COR-L47 (cell line): ENCODE measurements at regions not wholly inside any gene's neighbourhood (a gene's known extent, or its start where the extent isn't known, plus 50 kb on each side); places are given as distances from the start of the nearest gene placed in this dataset.
"Not testable (repeated sequence)": the region's sequence is repeated elsewhere in the genome, so short reads cannot be mapped to it uniquely, and the experiment has no call there.

ENCODE experiments used
- DNase-seq: peaks from one replicate; lab custom pipeline; 2025; lab: John Stamatoyannopoulos, UW

- not testable (repeated sequence) for DNase-seq
These were observed 350.6 kb upstream of the NUPR2 start for GRCh38 chr7:56466607-56467525.

GRCh38 chr7:56449762-56450161 is 333.5 kb upstream of the NUPR2 start:
- no peak for DNase-seq

DNA sequence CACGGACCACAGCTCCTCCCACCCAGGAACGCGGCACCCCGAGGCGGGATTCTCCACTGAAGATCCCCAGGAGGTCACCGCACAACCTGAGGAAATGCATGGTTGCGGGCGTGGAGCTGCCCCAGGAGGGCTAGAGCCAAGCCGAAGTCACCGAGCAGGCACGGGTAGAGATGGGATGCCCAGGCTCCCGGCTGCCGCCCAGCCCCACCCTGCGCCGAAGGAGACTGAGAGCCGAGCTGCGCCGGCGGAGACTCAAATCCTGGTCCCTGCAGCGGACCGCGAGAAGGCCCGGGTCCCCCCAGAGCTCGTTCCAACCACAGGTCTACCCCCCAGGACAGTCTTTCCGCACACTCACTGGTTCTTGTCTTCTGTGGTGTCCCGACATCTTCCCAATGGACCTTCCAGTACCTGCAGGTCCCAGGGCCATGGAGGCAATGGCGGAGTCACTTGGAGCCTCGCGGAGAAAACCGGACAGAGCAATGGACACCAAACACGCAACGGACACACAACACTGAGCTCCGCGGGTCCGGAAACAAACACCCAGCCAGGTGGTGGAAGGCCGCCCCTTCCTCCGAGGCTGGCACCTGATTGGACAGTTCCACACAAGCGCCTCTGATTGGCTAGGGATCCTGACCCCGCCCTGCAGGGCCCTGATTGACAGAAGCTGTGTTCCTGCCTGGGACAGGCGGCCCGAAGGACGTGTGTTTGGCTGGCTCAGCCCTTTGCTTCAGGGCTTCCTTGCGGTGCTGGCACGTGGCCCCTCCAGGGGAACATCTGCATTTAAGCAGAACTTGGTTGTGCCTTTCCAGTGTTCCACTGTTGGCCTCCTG is 331.9 kb upstream of the NUPR2 start:
- no peak for DNase-seq

- DNase-seq: not testable (repeated sequence)
These were observed 304.3 kb upstream of the NUPR2 start for GRCh38 chr7:56420528-56420927.

DNA sequence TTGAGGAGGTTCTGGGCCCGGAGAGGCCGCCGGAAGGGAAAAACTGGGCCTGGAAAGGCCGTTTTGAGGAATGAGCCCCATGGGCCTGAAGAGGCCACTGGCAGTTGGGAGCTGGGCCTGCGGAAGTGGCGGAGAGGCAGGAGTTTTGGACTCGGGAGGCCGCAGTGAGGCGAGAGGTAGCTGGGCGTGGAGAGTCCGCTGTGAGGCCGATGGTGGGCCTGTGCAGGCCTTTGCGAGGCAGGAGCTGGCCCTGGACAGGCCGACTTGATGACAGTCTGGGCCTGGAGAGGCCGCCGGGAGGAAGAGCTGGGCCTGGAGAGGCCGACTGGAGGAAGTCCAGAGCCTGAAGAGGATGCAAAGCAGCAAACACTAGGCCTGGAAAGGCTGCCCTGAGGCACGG is 259.0 kb upstream of the NUPR2 start:
- no peak for DNase-seq

DNA sequence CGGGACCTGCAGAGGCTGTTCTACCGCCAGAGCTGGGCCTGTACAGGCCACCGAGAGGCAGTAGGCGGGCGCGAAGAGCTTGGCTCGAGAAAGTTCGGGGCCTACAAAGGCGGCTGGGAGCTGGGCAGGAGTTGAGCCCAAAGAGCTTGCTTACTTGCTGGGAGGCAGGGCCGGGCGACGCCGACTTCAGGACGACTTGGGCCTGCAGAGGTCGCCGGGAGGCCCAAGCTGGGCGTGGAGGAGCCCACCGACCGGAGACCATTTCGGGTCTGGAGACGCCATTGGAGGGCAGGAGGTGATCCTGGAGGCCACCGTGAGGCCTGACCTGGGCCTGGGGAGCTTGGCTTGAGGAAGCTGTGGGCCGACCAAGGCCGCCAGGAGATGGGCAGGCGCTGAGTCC is 258.4 kb upstream of the NUPR2 start:
- not testable (repeated sequence) for DNase-seq

GRCh38 chr7:56373314-56373713 is 257.1 kb upstream of the NUPR2 start:
- DNase-seq: not testable (repeated sequence)

GRCh38 chr7:56371792-56372191 is 255.6 kb upstream of the NUPR2 start:
- DNase-seq: not testable (repeated sequence)

DNA sequence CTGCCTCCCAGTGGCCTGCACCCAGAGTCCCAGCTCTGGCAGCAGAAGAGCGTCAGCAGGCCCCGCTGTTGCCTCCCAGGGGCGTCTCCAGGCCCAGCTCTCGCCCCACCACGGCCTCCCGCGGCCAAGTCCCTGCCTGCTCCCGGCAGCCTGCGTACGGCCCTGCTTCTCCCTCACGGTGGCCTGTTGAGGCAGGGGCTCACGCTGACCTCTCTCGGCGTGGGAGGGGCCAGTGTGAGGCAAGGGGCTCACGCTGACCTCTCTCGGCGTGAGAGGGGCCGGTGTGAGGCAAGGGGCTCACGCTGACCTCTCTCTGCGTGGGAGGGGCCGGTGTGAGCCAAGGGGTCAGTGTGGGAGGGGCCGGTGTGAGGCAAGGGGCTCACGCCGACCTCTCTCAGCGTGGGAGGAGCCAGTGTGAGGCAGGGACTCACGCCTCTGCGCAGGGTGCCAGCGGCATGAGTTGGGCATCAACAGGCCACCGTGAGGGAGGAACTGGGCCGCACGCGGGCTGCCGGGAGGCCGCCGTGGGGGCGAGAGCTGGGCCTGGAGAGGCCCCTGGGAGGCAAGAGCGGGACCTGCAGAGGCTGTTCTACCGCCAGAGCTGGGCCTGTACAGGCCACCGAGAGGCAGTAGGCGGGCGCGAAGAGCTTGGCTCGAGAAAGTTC is 254.1 kb upstream of the NUPR2 start:
- DNase-seq: not testable (repeated sequence)

- not testable (repeated sequence) for DNase-seq
These were observed 251.7 kb upstream of the NUPR2 start for GRCh38 chr7:56367914-56368313.

DNA sequence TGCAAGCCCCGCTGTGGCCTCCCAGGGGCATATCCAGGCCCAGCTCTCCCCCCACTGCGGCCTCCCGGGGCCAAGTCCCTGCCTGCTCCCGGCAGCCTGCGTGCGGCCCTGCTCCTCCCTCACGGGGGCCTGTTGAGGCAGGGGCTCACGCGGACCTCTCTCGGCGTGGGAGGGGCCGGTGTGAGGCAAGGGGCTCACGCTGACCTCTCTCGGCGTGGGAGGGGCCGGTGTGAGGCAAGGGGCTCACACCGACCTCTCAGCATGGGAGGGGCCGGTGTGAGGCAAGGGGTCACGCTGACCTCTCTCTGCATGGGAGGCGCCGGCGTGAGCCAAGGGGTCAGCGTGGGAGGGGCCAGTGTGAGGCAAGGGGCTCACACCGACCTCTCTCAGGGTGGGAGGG is 251.2 kb upstream of the NUPR2 start:
- not testable (repeated sequence) for DNase-seq

DNA sequence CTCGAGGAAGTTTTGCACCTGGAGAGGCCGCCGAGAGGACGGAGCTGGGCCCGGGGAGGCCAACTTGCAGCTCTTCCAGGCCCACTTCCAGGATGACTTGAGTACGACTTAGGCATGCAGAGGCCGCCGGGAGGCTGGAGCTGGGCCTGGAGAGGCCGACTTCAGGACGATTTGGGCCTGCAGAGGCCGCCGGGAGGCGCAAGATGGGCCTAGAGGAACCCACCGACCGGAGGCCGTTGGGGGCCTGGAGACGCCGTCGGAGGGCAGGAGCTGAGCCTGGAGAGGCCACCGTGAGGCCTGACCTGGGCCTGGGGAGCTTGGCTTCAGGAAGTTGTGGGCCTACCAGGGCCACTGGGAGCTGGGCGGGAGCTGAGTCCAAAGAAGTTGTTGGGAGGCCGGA is 250.5 kb upstream of the NUPR2 start:
- DNase-seq: not testable (repeated sequence)

GRCh38 chr7:56352576-56352975 is 236.4 kb upstream of the NUPR2 start:
- not testable (repeated sequence) for DNase-seq

- DNase-seq: not testable (repeated sequence)
These were observed 235.0 kb upstream of the NUPR2 start for GRCh38 chr7:56351181-56351580.

GRCh38 chr7:56348311-56348710 is 232.1 kb upstream of the NUPR2 start:
- DNase-seq: not testable (repeated sequence)

GRCh38 chr7:56328327-56328726 is 212.1 kb upstream of the NUPR2 start:
- DNase-seq: not testable (repeated sequence)

DNA sequence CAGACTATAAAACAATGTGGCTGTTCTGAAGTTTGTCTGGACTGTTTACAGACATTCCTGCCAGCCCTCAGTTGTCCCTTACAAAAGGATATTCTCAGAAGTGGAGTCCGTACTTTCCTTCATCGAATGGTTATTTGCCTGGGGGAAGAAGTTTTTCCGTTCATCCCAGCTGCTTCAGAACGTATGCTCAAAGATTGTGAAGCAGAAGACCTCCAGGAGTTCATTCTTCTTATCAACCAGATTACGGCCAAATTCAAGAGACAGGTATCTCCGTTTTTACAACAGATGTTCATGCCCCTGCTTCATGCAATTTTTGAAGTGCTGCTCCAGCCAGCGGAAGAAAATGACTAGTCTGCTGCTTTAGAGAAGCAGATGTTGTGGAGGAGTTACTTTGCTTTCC is 174.3 kb upstream of the NUPR2 start:
- no peak for DNase-seq

- no peak for DNase-seq
These were observed 171.4 kb upstream of the NUPR2 start for GRCh38 chr7:56287429-56288138.

- DNase-seq: no peak
These were observed 139.9 kb upstream of the NUPR2 start for GRCh38 chr7:56256108-56256507.

DNA sequence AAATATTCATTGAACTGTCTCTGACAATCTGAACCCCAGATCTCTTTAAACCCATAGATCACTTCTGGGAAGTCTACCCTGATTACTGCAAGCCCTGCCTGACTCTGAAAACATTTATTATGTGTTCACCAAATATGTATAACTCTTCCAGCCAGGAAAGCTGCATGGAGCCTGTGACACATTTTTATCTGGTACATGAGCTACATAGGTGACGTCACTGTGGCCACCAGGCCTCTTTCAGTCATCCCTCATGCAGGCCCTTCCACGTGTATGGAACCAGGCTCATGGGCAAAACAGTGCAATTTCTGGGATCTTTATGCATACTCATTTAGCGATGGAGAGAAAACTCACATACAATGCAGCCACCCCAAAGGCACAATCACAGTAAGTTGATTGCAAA is 133.9 kb upstream of the NUPR2 start:
- no peak for DNase-seq

DNA sequence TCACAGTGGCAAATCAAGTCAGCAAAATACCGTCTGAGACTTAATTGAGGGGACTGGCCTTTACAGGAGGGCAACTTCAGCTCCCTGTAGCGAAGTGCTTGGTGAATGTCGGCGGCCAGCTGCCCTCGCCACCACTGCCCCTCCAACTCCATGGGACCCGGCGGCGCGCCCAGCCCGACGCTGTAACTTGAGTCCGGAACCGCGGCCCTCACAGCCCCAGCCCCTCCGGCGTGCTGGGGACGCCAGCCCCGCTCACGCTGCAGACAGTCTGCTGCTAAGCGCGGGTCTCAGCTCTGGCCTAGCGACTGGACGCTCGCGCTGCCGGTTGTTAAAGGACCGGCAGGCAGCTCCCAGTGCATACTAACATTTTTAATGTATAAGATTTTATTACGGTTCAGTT is 113.4 kb upstream of the NUPR2 start:
- no peak for DNase-seq

GRCh38 chr7:56222866-56223265 is 106.6 kb upstream of the NUPR2 start:
- DNase-seq: no peak
